ENCODE measurements at regions not wholly inside any gene's neighbourhood (a gene's known extent, or its start where the extent isn't known, plus 50 kb on each side); places are given as distances from the start of the nearest gene placed in this dataset.
"Not testable (repeated sequence)": the region's sequence is repeated elsewhere in the genome, so short reads cannot be mapped to it uniquely, and the experiment has no call there.

- peak; percentile 12 to 14 for DNase-seq
Observed at GRCh38 chr6:119856136-119856535, 506.6 kb upstream of the MAN1A1 start.

DNA sequence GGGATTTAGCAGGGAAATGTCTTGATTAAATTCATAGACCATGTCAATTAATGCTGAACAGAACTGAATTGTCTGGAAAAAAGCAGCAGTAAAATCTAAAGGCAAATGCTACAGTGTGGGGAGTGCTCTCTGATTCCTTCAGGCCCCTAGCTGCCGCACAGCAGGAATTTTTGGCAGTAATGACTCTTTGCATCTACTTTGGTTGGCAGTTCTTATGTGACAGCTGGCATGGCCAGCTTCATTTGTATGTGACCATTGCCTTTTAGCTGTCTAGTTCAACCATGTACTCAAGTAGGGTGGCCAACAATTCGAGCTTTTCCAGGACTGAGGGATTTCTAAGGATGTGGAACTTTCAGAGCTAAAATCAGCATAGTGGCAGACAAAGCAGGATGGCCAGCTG is 499.1 kb upstream of the MAN1A1 start:
- DNase-seq: no peak

- no peak for DNase-seq
Observed at GRCh38 chr6:119845161-119845560, 495.6 kb upstream of the MAN1A1 start.

DNA sequence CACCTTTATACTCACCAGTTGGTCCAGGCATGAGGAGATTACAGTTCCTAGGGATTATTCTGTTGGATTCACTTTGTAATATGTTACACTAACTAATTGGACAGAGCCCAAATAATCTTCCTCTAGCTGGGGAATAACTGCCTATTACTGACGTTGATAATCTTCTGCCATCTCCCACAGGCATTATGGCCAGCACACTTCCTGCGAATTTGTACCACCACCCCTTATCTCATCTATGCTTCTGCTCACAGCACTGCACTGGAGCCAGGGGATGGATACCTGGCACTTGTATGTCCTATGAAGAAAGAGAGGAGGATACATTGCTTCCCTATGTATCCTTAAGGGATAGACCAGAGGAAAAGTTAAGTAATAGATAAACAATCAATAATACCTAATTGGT is 494.8 kb upstream of the MAN1A1 start:
- DNase-seq: no peak

- no peak for DNase-seq
Observed at GRCh38 chr6:119842191-119842590, 492.6 kb upstream of the MAN1A1 start.

- DNase-seq: no peak
Observed at GRCh38 chr6:119838043-119838442, 488.5 kb upstream of the MAN1A1 start.

- DNase-seq: no peak
Observed at GRCh38 chr6:119834418-119834817, 484.9 kb upstream of the MAN1A1 start.

DNA sequence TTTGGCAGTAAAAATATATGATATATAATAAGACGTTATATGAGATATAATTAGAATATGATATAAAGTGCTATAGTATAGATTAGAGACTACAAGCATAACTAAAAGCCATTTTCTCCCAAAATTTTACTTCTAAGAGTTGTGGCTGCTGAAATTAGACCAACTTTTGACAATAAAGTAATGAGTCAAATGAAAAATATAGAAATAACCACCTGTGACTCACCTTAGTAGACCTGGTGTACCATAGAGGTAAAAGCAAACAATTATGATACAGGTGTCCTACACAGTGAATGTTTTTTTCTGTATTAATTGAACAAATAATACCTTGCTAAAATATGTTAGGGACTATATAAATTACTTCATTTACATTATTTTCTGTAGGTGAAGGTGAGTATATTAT is 482.9 kb upstream of the MAN1A1 start:
- DNase-seq: no peak

- DNase-seq: no peak
Observed at GRCh38 chr6:119830494-119831295, 481.1 kb upstream of the MAN1A1 start.

DNA sequence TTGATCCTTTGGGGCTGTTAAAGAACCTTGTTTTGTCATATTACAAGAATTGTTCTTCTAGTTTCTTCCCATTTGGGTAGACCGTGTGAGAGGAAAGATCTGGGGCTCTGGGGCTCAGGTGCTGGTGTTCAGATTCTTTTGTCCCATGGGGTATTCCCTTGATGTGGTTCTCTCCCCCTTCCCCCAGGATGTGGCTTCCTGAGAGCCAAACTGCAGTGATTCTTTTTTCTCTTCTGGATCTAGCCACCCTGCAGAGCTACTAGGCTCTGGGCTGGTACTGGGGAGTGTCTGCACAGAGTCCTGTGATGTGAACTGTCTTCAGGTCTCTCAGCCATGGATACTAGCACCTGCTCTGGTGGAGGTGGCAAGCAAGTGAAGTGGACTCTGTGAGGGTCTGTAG is 480.5 kb upstream of the MAN1A1 start:
- DNase-seq: no peak

- DNase-seq: not testable (repeated sequence)
Observed at GRCh38 chr6:119829499-119829898, 479.9 kb upstream of the MAN1A1 start.

DNA sequence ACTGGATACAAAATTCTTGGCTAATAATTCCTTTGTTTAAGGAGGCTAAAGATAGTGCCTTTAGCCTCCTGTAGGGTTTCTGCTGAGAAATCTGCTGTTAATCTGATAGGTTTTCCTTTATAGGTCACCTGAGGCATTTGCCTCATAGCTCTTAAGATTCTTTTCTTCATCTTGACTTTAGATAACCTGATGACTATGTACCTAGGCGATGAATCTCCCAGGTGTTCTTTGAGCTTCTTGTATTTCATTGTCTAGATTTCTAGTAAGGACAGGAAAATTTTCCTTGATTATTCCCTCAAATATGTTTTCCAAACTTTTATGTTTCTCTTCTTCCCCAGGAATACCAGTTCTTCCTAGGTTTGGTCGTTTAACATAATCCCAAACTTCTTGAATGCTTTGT is 479.4 kb upstream of the MAN1A1 start:
- DNase-seq: no peak

DNA sequence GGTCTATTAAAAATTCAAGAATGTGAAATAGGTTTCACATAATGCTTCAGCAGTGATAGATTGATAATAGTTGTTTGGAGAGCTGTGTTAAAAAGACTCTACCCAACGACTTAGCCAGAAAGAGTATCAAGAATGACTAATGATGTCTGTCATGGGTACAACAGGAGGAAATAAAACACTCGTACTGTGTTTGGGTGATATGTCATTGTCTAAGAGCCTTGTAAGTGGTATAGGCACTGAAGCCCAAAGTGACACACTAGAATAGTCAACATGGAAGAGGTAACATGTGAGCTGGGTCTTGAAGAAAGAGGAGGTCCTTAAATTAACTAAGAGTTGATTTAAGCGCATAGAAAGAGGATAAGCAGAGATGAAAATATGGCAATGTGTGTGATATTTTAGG is 471.8 kb upstream of the MAN1A1 start:
- DNase-seq: no peak

GRCh38 chr6:119818876-119819275 is 469.3 kb upstream of the MAN1A1 start:
- no peak for DNase-seq

DNA sequence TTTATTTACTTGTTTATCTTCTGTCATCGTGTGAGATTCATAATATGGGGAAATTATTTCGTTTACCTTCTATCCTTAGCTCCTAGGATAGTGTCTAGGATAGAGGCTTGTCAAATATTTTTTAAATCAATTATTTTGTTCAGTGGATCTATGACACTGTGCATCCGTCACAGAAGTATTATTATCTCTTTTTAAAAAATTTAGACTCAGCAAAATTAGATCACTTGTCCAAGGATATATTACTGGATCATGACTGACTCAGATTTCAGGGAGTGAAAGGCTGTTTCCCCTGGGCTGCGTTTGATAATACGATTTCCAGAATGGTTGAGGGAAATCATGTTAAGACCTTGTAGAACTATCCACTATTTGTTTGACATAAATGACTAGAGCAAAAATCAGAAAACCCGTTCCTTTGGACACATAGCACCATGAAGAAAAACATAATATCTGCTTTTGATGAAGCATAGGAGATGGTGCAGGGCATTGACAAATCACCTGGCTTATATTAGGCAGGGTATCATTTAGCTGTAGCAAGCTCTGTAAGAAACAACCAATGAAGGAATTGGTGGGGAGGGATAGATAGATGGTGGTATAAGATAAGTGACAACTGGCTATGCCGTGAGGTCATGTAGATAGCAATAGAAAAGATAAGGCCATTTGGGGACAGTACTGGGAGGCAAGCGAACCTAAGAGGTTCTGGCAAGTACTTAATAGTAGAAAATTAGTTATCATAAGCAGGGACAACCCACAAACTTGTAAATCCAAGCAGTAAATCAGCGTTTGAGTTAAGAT is 465.2 kb upstream of the MAN1A1 start:
- no peak for DNase-seq

GRCh38 chr6:119802464-119802863 is 452.9 kb upstream of the MAN1A1 start:
- DNase-seq: no peak

DNA sequence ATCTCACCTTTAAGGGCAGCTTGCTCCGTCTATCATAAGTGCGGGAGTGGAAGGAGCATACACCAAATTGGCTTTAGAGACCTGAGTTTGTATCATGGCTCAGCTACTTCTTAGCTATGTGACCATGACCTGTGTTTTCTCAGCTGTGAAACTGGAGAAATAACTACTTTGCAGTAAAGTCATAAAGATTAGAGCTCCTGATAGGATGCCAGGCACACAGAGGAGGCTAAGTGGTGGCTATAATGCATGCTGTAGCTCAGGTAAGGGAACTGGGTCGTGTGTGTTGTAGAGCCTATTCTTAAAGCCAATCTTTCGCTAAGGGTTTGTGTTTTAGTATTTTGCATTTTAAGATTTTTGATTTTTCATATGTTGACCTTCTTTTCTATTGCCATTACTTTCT is 451.5 kb upstream of the MAN1A1 start:
- no peak for DNase-seq

- no peak for DNase-seq
Observed at GRCh38 chr6:119800526-119800925, 451.0 kb upstream of the MAN1A1 start.

- DNase-seq: no peak
Observed at GRCh38 chr6:119799596-119800509, 450.3 kb upstream of the MAN1A1 start.

GRCh38 chr6:119791736-119792135 is 442.2 kb upstream of the MAN1A1 start:
- DNase-seq: no peak

- no peak for DNase-seq
Observed at GRCh38 chr6:119781365-119781764, 431.8 kb upstream of the MAN1A1 start.

GRCh38 chr6:119768201-119768600 is 418.6 kb upstream of the MAN1A1 start:
- no peak for DNase-seq
